WTC11 (cell line): ENCODE measurements at regions not wholly inside any gene's neighbourhood (a gene's known extent, or its start where the extent isn't known, plus 50 kb on each side); places are given as distances from the start of the nearest gene placed in this dataset.
"Not testable (repeated sequence)": the region's sequence is repeated elsewhere in the genome, so short reads cannot be mapped to it uniquely, and the experiment has no call there.

ENCODE experiments used
- ATAC-seq: fragments of 200-7000 bp; cut with Tn5 transposase; 2 replicates; pipeline ENCODE4 v1.10.0; 2021; ENCODE audit warnings: mild to moderate bottlenecking, moderate library complexity
- CTCF ChIA-PET: fragments of 300-600 bp; sonication (Branson Sonifier 250); formaldehyde crosslinking; loops from one replicate; lab custom pipeline; 2021; ENCODE audit warnings: antibody characterized with exemption; lab: Charles Lee
- POLR2A ChIA-PET: fragments of 350-600 bp; sonication (Branson Sonifier 250); formaldehyde crosslinking; loops from one replicate; lab custom pipeline; 2021; ENCODE audit warnings: antibody characterized with exemption; lab: Charles Lee
- DNase-seq: peaks from one replicate; pipeline ENCODE4 v3.0.0; 2021; ENCODE audit warnings: low spot score
- H3K27ac Mint-ChIP-seq: 2 replicates; pipeline ENCODE4 v1.8.0; 2021; ENCODE audit warnings: mixed read lengths
- H3K27me3 Mint-ChIP-seq: 2 replicates; pipeline ENCODE4 v1.8.0; 2021; ENCODE audit warnings: low read depth, mild to moderate bottlenecking, moderate library complexity, mixed read lengths
- H3K36me3 Mint-ChIP-seq: 2 replicates; pipeline ENCODE4 v1.8.0; 2021; ENCODE audit warnings: mixed read lengths
- H3K4me1 Mint-ChIP-seq: 2 replicates; pipeline ENCODE4 v1.8.0; 2022; ENCODE audit warnings: mixed read lengths
- H3K4me3 Mint-ChIP-seq: 2 replicates; pipeline ENCODE4 v1.8.0; 2021; ENCODE audit warnings: mild to moderate bottlenecking, moderate library complexity, mixed read lengths
- H3K9me3 Mint-ChIP-seq: 2 replicates; pipeline ENCODE4 v1.8.0; 2021; ENCODE audit warnings: mixed read lengths
- ELF4 ChIP-seq: sonication (generic); formaldehyde crosslinking; IDR thresholded peaks from 2 replicates; pipeline ENCODE4 v1.8.1; 2022; ENCODE audit warnings: low read depth, mild to moderate bottlenecking, moderate library complexity, missing genetic modification reagents
- ESRRA ChIP-seq: sonication (generic); formaldehyde crosslinking; IDR thresholded peaks from 2 replicates; pipeline ENCODE4 v1.8.1; 2022; ENCODE audit warnings: mild to moderate bottlenecking, missing genetic modification reagents, borderline replicate concordance
- ETV6 ChIP-seq: sonication (generic); formaldehyde crosslinking; IDR thresholded peaks from 2 replicates; pipeline ENCODE4 v1.8.1; 2022; ENCODE audit warnings: mild to moderate bottlenecking, missing genetic modification reagents
- GRHL2 ChIP-seq: fragments of 250-450 bp; sonication (Bioruptor Pico); IDR thresholded peaks from 2 replicates; pipeline ENCODE4 v1.8.0; 2022; ENCODE audit warnings: mild to moderate bottlenecking, moderate library complexity; ENCODE audit not compliant: insufficient replicate concordance, severe bottlenecking
- IRF2 ChIP-seq: sonication (generic); formaldehyde crosslinking; IDR thresholded peaks from 2 replicates; pipeline ENCODE4 v1.8.0; 2022; ENCODE audit warnings: low read depth, missing genetic modification reagents, borderline replicate concordance
- JUN ChIP-seq: sonication (generic); formaldehyde crosslinking; IDR thresholded peaks from 2 replicates; pipeline ENCODE4 v1.8.0; 2023; ENCODE audit warnings: mild to moderate bottlenecking, missing genetic modification reagents
- KAT7 ChIP-seq: sonication (generic); formaldehyde crosslinking; IDR thresholded peaks from 2 replicates; pipeline ENCODE4 v1.8.1; 2023; ENCODE audit warnings: missing genetic modification reagents, mild to moderate bottlenecking, borderline replicate concordance
- MXD4 ChIP-seq: fragments of 250-450 bp; sonication (Bioruptor Pico); IDR thresholded peaks from 2 replicates; pipeline ENCODE4 v1.8.0; 2021; ENCODE audit warnings: mild to moderate bottlenecking, moderate library complexity, borderline replicate concordance
- RORB ChIP-seq: fragments of 250-450 bp; sonication (Bioruptor Pico); IDR thresholded peaks from 2 replicates; pipeline ENCODE4 v1.9.0; 2021; ENCODE audit warnings: mild to moderate bottlenecking
- SMAD3 ChIP-seq: sonication (generic); formaldehyde crosslinking; IDR thresholded peaks from 2 replicates; pipeline ENCODE4 v1.8.0; 2022; ENCODE audit warnings: missing genetic modification reagents, mild to moderate bottlenecking, borderline replicate concordance
- SP1 ChIP-seq: sonication (generic); formaldehyde crosslinking; conservative IDR thresholded peaks from 2 replicates; pipeline ENCODE4 v1.8.1; 2022; ENCODE audit warnings: missing genetic modification reagents
- TCF7 ChIP-seq: sonication (generic); formaldehyde crosslinking; IDR thresholded peaks from 2 replicates; pipeline ENCODE4 v1.8.0; 2022; ENCODE audit warnings: mild to moderate bottlenecking, low read depth, missing genetic modification reagents, moderate library complexity
- ZBTB21 ChIP-seq: sonication (generic); formaldehyde crosslinking; IDR thresholded peaks from 2 replicates; pipeline ENCODE4 v1.8.1; 2023; ENCODE audit warnings: mild to moderate bottlenecking, missing genetic modification reagents, borderline replicate concordance
- ZNF416 ChIP-seq: fragments of 250-450 bp; sonication (Bioruptor Pico); IDR thresholded peaks from 2 replicates; pipeline ENCODE4 v1.9.0; 2021; ENCODE audit warnings: mild to moderate bottlenecking, inconsistent platforms
- TF ChIP-seq, protein P1 (sequence below): sonication (generic); formaldehyde crosslinking; IDR thresholded peaks from 2 replicates; pipeline ENCODE4 v1.8.1; 2023; ENCODE audit warnings: mild to moderate bottlenecking, missing genetic modification reagents, moderate library complexity
- TF ChIP-seq, protein P2 (sequence below): sonication (generic); formaldehyde crosslinking; IDR thresholded peaks from 2 replicates; pipeline ENCODE4 v1.8.0; 2022; ENCODE audit warnings: mild to moderate bottlenecking, missing genetic modification reagents
- TF ChIP-seq, protein P3 (sequence below): sonication (generic); formaldehyde crosslinking; IDR thresholded peaks from 2 replicates; pipeline ENCODE4 v1.8.1; 2022; ENCODE audit warnings: missing genetic modification reagents, borderline replicate concordance
- TF ChIP-seq, protein P4 (sequence below): sonication (generic); formaldehyde crosslinking; IDR thresholded peaks from 2 replicates; pipeline ENCODE4 v1.8.0; 2023; ENCODE audit warnings: missing genetic modification reagents
- TF ChIP-seq, protein P5 (sequence below): sonication (generic); formaldehyde crosslinking; conservative IDR thresholded peaks from 2 replicates; pipeline ENCODE4 v1.8.1; 2023; ENCODE audit warnings: mild to moderate bottlenecking, low read depth, missing genetic modification reagents, moderate library complexity
- TF ChIP-seq, protein P6 (sequence below): fragments of 250-450 bp; sonication (Bioruptor Pico); IDR thresholded peaks from 2 replicates; pipeline ENCODE4 v1.9.0; 2021; ENCODE audit warnings: moderate library complexity, mild to moderate bottlenecking, inconsistent platforms, borderline replicate concordance
- TF ChIP-seq, protein P7 (sequence below): sonication (generic); formaldehyde crosslinking; IDR thresholded peaks from 2 replicates; pipeline ENCODE4 v1.8.0; 2022; ENCODE audit warnings: mild to moderate bottlenecking, missing genetic modification reagents

DNA sequence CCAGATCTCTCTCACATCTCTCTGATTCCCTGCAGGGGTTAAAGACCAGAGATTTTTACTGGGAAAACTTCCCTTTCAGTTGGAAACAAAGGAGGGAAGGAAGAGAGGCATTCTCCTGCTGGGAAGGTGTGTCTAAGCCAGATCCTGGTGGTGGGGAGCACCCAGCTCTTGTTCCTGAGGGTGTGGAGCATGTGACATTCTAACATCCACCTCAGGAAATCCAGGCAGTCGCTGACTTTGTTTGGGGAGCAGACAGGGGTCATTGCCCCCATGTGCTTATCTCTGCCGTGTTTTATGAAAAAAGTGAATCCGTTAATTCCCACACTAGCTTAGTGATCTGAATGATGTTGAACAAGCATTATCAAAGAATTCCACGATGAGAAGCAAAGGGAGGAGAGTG lies 431.7 kb upstream of the AMELY start:
- CTCF ChIA-PET: no interaction called here
- DNase-seq: no peak

DNA sequence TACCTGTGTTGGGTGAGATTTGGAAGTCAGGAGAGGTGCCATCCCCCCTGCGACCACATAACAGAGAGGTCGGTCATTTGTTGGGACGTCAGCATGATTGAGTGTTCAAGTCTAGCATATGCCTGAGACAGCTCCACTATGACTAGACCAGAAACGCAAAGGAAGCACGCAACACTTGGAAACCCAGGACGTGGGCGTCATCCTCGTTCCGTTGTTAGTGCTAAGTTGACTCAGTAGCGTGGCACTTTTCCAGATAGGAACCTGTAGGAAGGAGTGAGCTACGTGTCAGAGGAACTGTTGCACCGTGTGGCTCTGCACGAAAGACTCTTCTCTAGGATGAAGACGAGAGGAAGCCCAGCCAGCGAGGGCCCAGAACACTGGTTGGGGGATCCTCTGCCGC lies 431.2 kb upstream of the AMELY start:
- POLR2A ChIA-PET, ATAC-seq, CTCF ChIA-PET, H3K27me3 Mint-ChIP-seq, H3K9me3 Mint-ChIP-seq, DNase-seq, H3K4me1 Mint-ChIP-seq, H3K27ac Mint-ChIP-seq, H3K36me3 Mint-ChIP-seq, H3K4me3 Mint-ChIP-seq: not testable (repeated sequence)

More for the DNA sequence above, 431.7 kb upstream of the AMELY start:
- Mint-ChIP-seq H3K27me3 (no peaks in the 10 kb centered on the region), H3K4me1 (no peaks in the 10 kb centered on the region), H3K27ac (no peak overlapping the region), H3K9me3 (no peaks in the 10 kb centered on the region), H3K4me3 (no peak overlapping the region), H3K36me3 (no peaks in the 10 kb centered on the region)
- ATAC-seq: no peak
- POLR2A ChIA-PET: no interaction called here
- TF ChIP-seq, protein P1, sequence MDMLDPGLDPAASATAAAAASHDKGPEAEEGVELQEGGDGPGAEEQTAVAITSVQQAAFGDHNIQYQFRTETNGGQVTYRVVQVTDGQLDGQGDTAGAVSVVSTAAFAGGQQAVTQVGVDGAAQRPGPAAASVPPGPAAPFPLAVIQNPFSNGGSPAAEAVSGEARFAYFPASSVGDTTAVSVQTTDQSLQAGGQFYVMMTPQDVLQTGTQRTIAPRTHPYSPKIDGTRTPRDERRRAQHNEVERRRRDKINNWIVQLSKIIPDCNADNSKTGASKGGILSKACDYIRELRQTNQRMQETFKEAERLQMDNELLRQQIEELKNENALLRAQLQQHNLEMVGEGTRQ (CRISPR knock-in tag): no peak
- TF ChIP-seq IRF2 (no peak), GRHL2 (no peak), SMAD3 (no peak), TCF7 (CRISPR knock-in tag) (no peak), SP1 (CRISPR knock-in tag) (no peak), ZBTB21 (CRISPR knock-in tag) (no peak), MXD4 (CRISPR knock-in tag) (no peak), ESRRA (CRISPR knock-in tag) (no peak), JUN (CRISPR knock-in tag) (no peak), ZNF416 (CRISPR knock-in tag) (no peak), ETV6 (CRISPR knock-in tag) (no peak)
- TF ChIP-seq, protein P2, sequence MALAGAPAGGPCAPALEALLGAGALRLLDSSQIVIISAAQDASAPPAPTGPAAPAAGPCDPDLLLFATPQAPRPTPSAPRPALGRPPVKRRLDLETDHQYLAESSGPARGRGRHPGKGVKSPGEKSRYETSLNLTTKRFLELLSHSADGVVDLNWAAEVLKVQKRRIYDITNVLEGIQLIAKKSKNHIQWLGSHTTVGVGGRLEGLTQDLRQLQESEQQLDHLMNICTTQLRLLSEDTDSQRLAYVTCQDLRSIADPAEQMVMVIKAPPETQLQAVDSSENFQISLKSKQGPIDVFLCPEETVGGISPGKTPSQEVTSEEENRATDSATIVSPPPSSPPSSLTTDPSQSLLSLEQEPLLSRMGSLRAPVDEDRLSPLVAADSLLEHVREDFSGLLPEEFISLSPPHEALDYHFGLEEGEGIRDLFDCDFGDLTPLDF: no peak
- TF ChIP-seq, protein P3, sequence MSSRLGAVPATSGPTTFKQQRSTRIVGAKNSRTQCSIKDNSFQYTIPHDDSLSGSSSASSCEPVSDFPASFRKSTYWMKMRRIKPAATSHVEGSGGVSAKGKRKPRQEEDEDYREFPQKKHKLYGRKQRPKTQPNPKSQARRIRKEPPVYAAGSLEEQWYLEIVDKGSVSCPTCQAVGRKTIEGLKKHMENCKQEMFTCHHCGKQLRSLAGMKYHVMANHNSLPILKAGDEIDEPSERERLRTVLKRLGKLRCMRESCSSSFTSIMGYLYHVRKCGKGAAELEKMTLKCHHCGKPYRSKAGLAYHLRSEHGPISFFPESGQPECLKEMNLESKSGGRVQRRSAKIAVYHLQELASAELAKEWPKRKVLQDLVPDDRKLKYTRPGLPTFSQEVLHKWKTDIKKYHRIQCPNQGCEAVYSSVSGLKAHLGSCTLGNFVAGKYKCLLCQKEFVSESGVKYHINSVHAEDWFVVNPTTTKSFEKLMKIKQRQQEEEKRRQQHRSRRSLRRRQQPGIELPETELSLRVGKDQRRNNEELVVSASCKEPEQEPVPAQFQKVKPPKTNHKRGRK (CRISPR knock-in tag): no peak
- TF ChIP-seq, protein P4, sequence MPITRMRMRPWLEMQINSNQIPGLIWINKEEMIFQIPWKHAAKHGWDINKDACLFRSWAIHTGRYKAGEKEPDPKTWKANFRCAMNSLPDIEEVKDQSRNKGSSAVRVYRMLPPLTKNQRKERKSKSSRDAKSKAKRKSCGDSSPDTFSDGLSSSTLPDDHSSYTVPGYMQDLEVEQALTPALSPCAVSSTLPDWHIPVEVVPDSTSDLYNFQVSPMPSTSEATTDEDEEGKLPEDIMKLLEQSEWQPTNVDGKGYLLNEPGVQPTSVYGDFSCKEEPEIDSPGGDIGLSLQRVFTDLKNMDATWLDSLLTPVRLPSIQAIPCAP (CRISPR knock-in tag): no peak

DNA sequence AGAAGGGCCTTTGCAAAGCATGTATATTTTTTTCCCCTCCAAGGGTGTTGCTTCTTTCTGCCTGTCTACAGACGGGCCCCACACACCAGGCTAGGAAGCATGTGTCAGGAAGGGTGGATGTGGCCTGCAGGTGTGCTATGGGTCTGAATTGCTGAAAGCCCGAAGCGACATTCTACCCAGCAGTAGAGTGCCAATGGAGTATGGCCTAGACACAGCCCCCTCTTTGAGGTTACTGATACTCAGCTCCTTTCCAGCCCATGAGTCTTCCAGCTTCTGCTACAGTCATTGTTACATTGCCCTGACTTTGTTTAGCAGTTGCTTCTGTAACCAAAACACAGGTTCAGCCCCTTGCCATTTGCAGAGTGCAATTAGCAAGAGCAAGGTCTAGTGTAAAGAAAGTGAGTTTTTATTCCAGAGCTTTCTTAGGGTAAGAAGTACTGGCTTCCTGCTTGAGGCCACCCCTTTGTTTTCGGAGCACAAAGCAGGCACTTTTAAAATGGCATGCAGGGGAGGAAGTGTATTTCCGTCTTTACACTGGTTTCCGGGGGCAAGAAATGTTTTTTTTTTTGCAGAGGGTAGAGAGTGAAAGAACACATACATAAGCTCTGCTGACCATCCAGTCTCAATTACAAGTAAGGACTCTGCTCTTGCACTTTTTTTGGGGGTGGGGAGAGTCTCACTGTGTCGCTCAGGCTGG lies 428.0 kb upstream of the AMELY start:
- ATAC-seq: no peak
- DNase-seq: no peak
- H3K36me3 Mint-ChIP-seq: no peaks in the 10 kb centered on the region
- H3K27ac Mint-ChIP-seq: no peak overlapping the region
- CTCF ChIA-PET: no interaction called here
- H3K4me1 Mint-ChIP-seq: no peaks in the 10 kb centered on the region
- H3K27me3 Mint-ChIP-seq: no peaks in the 10 kb centered on the region
- H3K4me3 Mint-ChIP-seq: no peak overlapping the region
- POLR2A ChIA-PET: no interaction called here
- H3K9me3 Mint-ChIP-seq: no peaks in the 10 kb centered on the region
- TF ChIP-seq SP1 (CRISPR knock-in tag): no peak
- no peak for TF ChIP-seq RORB (CRISPR knock-in tag)
- TF ChIP-seq, protein P5, sequence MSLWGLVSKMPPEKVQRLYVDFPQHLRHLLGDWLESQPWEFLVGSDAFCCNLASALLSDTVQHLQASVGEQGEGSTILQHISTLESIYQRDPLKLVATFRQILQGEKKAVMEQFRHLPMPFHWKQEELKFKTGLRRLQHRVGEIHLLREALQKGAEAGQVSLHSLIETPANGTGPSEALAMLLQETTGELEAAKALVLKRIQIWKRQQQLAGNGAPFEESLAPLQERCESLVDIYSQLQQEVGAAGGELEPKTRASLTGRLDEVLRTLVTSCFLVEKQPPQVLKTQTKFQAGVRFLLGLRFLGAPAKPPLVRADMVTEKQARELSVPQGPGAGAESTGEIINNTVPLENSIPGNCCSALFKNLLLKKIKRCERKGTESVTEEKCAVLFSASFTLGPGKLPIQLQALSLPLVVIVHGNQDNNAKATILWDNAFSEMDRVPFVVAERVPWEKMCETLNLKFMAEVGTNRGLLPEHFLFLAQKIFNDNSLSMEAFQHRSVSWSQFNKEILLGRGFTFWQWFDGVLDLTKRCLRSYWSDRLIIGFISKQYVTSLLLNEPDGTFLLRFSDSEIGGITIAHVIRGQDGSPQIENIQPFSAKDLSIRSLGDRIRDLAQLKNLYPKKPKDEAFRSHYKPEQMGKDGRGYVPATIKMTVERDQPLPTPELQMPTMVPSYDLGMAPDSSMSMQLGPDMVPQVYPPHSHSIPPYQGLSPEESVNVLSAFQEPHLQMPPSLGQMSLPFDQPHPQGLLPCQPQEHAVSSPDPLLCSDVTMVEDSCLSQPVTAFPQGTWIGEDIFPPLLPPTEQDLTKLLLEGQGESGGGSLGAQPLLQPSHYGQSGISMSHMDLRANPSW (CRISPR knock-in tag): no peak
- TF ChIP-seq, protein P6, sequence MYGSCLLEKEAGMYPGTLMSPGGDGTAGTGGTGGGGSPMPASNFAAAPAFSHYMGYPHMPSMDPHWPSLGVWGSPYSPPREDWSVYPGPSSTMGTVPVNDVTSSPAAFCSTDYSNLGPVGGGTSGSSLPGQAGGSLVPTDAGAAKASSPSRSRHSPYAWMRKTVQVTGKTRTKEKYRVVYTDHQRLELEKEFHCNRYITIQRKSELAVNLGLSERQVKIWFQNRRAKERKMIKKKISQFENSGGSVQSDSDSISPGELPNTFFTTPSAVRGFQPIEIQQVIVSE: no peak
- TF ChIP-seq, protein P7, sequence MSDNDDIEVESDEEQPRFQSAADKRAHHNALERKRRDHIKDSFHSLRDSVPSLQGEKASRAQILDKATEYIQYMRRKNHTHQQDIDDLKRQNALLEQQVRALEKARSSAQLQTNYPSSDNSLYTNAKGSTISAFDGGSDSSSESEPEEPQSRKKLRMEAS (CRISPR knock-in tag): no peak
- no peak for TF ChIP-seq ELF4 (CRISPR knock-in tag)
- TF ChIP-seq, protein P2: no peak
- no peak for TF ChIP-seq KAT7 (CRISPR knock-in tag)
